Gastroesophageal sphincter (tissue), 3 donors: ENCODE measurements at regions not wholly inside any gene's neighbourhood (a gene's known extent, or its start where the extent isn't known, plus 50 kb on each side); places are given as distances from the start of the nearest gene placed in this dataset.

Experiments
- EP300 ChIP-seq: sonication (generic); formaldehyde crosslinking; IDR thresholded peaks from one replicate; pipeline ENCODE4 v1.6.1; 2017; ENCODE audit warnings: antibody characterized with exemption, mild to moderate bottlenecking
- POLR2A ChIP-seq, 2 donors: fragments of 450-650 bp; IDR thresholded peaks; one replicate each; pipeline ENCODE4 v1.6.1; 2017; ENCODE audit warnings: antibody characterized with exemption in 2 of 2, mild to moderate bottlenecking in 2 of 2, moderate library complexity in 1 of 2
- TF ChIP-seq, protein P1 (sequence below), 4 experiments: fragments of 200-600 bp in 2 of 4; fragments of 450-650 bp in 2 of 4; sonication (generic) in 1 of 4; IDR thresholded peaks; one replicate each; pipeline ENCODE4 v1.5.1; 2017 to 2019; ENCODE audit warnings: antibody characterized with exemption in 4 of 4, mild to moderate bottlenecking in 2 of 4, moderate library complexity in 2 of 4

DNA sequence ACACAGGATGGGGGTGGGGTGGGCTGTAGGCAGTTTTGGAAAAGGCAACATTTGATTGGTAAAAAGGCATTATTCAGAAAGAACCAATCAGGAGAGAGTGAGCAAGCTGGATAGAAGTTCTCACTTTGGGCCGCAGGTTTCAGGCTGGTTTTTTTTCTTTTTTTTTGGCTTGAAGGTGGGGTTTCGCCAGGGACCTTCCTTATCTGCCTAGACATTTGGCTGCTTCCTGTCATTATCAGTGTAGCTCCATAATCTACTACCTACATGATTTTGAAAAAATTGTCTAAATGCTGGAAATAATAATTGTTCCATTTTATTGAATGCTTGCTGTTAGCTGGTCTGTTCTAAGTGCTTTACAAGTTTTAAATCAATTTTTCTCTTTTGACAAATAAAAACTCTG lies 649.0 kb downstream of the TMTC2 start:
- TF ChIP-seq POLR2A (IDR thresholded peaks at IDR 0.05) (no peak), EP300 (no peak)
- TF ChIP-seq, protein P1, sequence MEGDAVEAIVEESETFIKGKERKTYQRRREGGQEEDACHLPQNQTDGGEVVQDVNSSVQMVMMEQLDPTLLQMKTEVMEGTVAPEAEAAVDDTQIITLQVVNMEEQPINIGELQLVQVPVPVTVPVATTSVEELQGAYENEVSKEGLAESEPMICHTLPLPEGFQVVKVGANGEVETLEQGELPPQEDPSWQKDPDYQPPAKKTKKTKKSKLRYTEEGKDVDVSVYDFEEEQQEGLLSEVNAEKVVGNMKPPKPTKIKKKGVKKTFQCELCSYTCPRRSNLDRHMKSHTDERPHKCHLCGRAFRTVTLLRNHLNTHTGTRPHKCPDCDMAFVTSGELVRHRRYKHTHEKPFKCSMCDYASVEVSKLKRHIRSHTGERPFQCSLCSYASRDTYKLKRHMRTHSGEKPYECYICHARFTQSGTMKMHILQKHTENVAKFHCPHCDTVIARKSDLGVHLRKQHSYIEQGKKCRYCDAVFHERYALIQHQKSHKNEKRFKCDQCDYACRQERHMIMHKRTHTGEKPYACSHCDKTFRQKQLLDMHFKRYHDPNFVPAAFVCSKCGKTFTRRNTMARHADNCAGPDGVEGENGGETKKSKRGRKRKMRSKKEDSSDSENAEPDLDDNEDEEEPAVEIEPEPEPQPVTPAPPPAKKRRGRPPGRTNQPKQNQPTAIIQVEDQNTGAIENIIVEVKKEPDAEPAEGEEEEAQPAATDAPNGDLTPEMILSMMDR (IDR thresholded peaks at IDR 0.05): no peak
